ENCODE measurements at regions not wholly inside any gene's neighbourhood (a gene's known extent, or its start where the extent isn't known, plus 50 kb on each side); places are given as distances from the start of the nearest gene placed in this dataset.

DNA sequence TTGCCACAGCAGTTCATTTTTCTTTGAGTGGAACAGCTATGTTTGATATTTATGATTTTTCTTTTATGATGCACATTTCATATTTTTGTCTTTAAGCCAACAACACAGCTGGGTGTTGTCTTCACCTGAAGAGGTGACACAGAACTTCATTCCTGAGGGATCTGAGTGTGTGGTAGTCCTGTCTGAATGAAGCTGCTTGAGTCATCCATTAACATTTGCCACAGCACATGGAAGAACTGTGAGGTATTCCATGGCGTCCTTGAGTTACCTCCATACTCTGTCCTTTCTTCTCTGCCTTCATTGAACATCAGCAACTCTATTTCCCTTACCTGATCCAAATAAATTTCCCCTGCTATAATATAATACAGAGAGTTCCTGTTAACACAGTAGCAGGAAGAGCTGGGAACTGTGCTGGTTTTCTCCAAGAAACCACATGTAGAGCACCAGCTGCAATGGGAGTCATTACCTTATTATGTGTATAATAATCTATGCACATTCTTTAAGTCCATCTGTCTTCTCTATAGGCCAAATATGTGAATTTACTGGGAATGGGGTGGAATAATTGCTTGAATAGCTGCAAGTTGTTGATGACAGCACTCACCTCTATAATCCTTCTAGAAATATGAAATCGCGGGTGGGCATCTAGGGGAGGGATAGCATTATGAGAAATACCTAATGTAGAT, 72.4 kb upstream of the TAC1 start:
- no peak overlapping the region for H3K27ac ChIP-seq (ENCODE audit: low read depth in 1 of 2, low read length in 2 of 2)
- no peaks in the 10 kb centered on the region for H3K9me3 ChIP-seq (ENCODE audit: control insufficient read depth in 4 of 4, low read length in 3 of 4)
- peaks cover 0 to 5% (median 0%) of the 10 kb centered on the region in 4 donors for H3K27me3 ChIP-seq (ENCODE audit: control insufficient read depth in 4 of 4, insufficient read depth in 4 of 4, low read length in 3 of 4)
- no peaks in the 10 kb centered on the region for H3K36me3 ChIP-seq (ENCODE audit: control insufficient read depth in 4 of 4, insufficient read depth in 3 of 4, low read depth in 1 of 4, low read length in 3 of 4)
- WGBS = 83% methylated on average over 3 of the region's 3 CpGs
- no peak overlapping the region for H3K4me3 ChIP-seq (ENCODE audit: low read depth in 1 of 3, low read length in 3 of 3)
- DNase-seq (ENCODE audit: low spot score) = no peak
- no peaks in the 10 kb centered on the region for H3K4me1 ChIP-seq (ENCODE audit: control insufficient read depth in 4 of 4, insufficient read depth in 4 of 4, low read length in 3 of 4)
- TF ChIP-seq, protein P1, sequence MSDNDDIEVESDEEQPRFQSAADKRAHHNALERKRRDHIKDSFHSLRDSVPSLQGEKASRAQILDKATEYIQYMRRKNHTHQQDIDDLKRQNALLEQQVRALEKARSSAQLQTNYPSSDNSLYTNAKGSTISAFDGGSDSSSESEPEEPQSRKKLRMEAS (IDR thresholded peaks at IDR 0.05) = no peak
- no peak for TF ChIP-seq YY1 (IDR thresholded peaks at IDR 0.05)
- TF ChIP-seq ATF3 (IDR thresholded peaks at IDR 0.05) = no peak
- no peak overlapping the region for H3K9ac ChIP-seq (ENCODE audit: low read depth in 1 of 2, low read length in 2 of 2)

GRCh38 chr7:97667359-97667758, 64.5 kb upstream of the TAC1 start:
- no peaks in the 10 kb centered on the region for H3K9me3 ChIP-seq (ENCODE audit: control insufficient read depth in 4 of 4, low read length in 3 of 4)
- WGBS = 52% methylated on average over 1 of the region's 1 CpG
- H3K27ac ChIP-seq (ENCODE audit: low read depth in 1 of 2, low read length in 2 of 2) = no peak overlapping the region
- DNase-seq (ENCODE audit: low spot score) = no peak
- TF ChIP-seq HNF4A (conservative IDR thresholded peaks at IDR 0.05) = no peak
- no peak for TF ChIP-seq TAF1 (conservative IDR thresholded peaks at IDR 0.05)
- TF ChIP-seq, protein P2, sequence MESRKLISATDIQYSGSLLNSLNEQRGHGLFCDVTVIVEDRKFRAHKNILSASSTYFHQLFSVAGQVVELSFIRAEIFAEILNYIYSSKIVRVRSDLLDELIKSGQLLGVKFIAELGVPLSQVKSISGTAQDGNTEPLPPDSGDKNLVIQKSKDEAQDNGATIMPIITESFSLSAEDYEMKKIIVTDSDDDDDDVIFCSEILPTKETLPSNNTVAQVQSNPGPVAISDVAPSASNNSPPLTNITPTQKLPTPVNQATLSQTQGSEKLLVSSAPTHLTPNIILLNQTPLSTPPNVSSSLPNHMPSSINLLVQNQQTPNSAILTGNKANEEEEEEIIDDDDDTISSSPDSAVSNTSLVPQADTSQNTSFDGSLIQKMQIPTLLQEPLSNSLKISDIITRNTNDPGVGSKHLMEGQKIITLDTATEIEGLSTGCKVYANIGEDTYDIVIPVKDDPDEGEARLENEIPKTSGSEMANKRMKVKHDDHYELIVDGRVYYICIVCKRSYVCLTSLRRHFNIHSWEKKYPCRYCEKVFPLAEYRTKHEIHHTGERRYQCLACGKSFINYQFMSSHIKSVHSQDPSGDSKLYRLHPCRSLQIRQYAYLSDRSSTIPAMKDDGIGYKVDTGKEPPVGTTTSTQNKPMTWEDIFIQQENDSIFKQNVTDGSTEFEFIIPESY (IDR thresholded peaks at IDR 0.05) = no peak
- TF ChIP-seq RAD21 (IDR thresholded peaks at IDR 0.05) = no peak
- TF ChIP-seq ATF3 (IDR thresholded peaks at IDR 0.05) = no peak
- no peaks in the 10 kb centered on the region for H3K36me3 ChIP-seq (ENCODE audit: control insufficient read depth in 4 of 4, insufficient read depth in 3 of 4, low read depth in 1 of 4, low read length in 3 of 4)
- H3K4me1 ChIP-seq (ENCODE audit: control insufficient read depth in 4 of 4, insufficient read depth in 4 of 4, low read length in 3 of 4) = no peaks in the 10 kb centered on the region
- peaks cover 0 to 7% (median 1%) of the 10 kb centered on the region in 4 donors for H3K27me3 ChIP-seq (ENCODE audit: control insufficient read depth in 4 of 4, insufficient read depth in 4 of 4, low read length in 3 of 4)
- no peak overlapping the region for H3K4me3 ChIP-seq (ENCODE audit: low read depth in 1 of 3, low read length in 3 of 3)
- H3K9ac ChIP-seq (ENCODE audit: low read depth in 1 of 2, low read length in 2 of 2) = no peak overlapping the region

DNA sequence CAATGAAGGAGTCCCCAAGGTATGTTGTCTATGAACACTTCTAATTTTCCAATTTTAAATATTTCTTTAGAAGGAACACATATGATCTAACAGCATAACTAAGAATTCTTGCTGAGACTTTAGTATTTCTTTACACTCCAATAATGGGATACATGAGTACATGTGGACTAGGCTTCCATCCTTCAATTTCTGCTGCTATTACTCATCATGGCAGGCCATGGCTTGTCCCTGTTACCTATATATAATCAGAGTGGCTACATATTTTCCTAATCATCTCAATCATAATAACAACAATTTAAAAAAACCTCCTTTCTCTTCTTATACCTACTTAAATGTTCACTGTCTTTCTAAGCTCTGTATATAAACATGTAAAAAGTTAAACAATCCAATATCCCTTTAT, 60.3 kb upstream of the TAC1 start:
- no peak for DNase-seq (ENCODE audit: low spot score)
- no peak overlapping the region for H3K4me3 ChIP-seq (ENCODE audit: low read depth in 1 of 3, low read length in 3 of 3)
- H3K9me3 ChIP-seq (ENCODE audit: control insufficient read depth in 4 of 4, low read length in 3 of 4) = no peaks in the 10 kb centered on the region
- H3K36me3 ChIP-seq (ENCODE audit: control insufficient read depth in 4 of 4, insufficient read depth in 3 of 4, low read depth in 1 of 4, low read length in 3 of 4) = no peaks in the 10 kb centered on the region
- no peaks in the 10 kb centered on the region for H3K4me1 ChIP-seq (ENCODE audit: control insufficient read depth in 4 of 4, insufficient read depth in 4 of 4, low read length in 3 of 4)
- peaks cover 0 to 7% (median 0%) of the 10 kb centered on the region in 4 donors for H3K27me3 ChIP-seq (ENCODE audit: control insufficient read depth in 4 of 4, insufficient read depth in 4 of 4, low read length in 3 of 4)
- H3K9ac ChIP-seq (ENCODE audit: low read depth in 1 of 2, low read length in 2 of 2) = no peak overlapping the region
- no peak overlapping the region for H3K27ac ChIP-seq (ENCODE audit: low read depth in 1 of 2, low read length in 2 of 2)
- TF ChIP-seq, protein P1 (IDR thresholded peaks at IDR 0.05) = no peak
- TF ChIP-seq SP1 (IDR thresholded peaks at IDR 0.05) (no peak), JUND (IDR thresholded peaks at IDR 0.05) (no peak), HNF4A (conservative IDR thresholded peaks at IDR 0.05) (no peak), HNF4G (IDR thresholded peaks at IDR 0.05) (no peak), FOXA2 (IDR thresholded peaks at IDR 0.05) (no peak), REST (IDR thresholded peaks at IDR 0.05) (no peak), EGR1 (IDR thresholded peaks at IDR 0.05; ENCODE audit: low read depth in 2 of 2) (no peak), FOXA1 (IDR thresholded peaks at IDR 0.05) (no peak), NR2F2 (IDR thresholded peaks at IDR 0.05) (no peak), ATF3 (IDR thresholded peaks at IDR 0.05) (no peak)
- TF ChIP-seq, protein P3, sequence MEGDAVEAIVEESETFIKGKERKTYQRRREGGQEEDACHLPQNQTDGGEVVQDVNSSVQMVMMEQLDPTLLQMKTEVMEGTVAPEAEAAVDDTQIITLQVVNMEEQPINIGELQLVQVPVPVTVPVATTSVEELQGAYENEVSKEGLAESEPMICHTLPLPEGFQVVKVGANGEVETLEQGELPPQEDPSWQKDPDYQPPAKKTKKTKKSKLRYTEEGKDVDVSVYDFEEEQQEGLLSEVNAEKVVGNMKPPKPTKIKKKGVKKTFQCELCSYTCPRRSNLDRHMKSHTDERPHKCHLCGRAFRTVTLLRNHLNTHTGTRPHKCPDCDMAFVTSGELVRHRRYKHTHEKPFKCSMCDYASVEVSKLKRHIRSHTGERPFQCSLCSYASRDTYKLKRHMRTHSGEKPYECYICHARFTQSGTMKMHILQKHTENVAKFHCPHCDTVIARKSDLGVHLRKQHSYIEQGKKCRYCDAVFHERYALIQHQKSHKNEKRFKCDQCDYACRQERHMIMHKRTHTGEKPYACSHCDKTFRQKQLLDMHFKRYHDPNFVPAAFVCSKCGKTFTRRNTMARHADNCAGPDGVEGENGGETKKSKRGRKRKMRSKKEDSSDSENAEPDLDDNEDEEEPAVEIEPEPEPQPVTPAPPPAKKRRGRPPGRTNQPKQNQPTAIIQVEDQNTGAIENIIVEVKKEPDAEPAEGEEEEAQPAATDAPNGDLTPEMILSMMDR (IDR thresholded peaks at IDR 0.05; ENCODE audit: low read depth, low read length, missing input control) = no peak
- TF ChIP-seq, protein P2 (IDR thresholded peaks at IDR 0.05) = no peak

All from liver (tissue), 8 donors.